ENCODE measurements at regions not wholly inside any gene's neighbourhood (a gene's known extent, or its start where the extent isn't known, plus 50 kb on each side); places are given as distances from the start of the nearest gene placed in this dataset.

- TF ChIP-seq ZNF462 (CRISPR knock-in tag; IDR thresholded peaks at IDR 0.05) (no peak), ETS1 (IDR thresholded peaks at IDR 0.05) (no peak), EZH2 (IDR thresholded peaks at IDR 0.05; ENCODE audit: low read depth, unreplicated experiment) (no peak), CREB1 (CRISPR knock-in tag; IDR thresholded peaks at IDR 0.05; ENCODE audit: low read depth) (no peak), REST (IDR thresholded peaks at IDR 0.05; ENCODE audit: unreplicated experiment) (no peak), POLR2AphosphoS5 (IDR thresholded peaks at IDR 0.05; ENCODE audit: low read depth) (no peak)
Observed at GRCh38 chr1:208835097-208835463, 590.9 kb upstream of the PLXNA2 start (continued).

All from GM23338 (cell line).